M059J (cell line): ENCODE measurements at regions not wholly inside any gene's neighbourhood (a gene's known extent, or its start where the extent isn't known, plus 50 kb on each side); places are given as distances from the start of the nearest gene placed in this dataset.
"Not testable (repeated sequence)": the region's sequence is repeated elsewhere in the genome, so short reads cannot be mapped to it uniquely, and the experiment has no call there.

Source experiments
- DNase-seq: peaks from one replicate; pipeline ENCODE4 v3.0.0-alpha.2; 2012; ENCODE audit warnings: low read depth

GRCh38 chr6:96276305-96276704, 245.3 kb upstream of the UFL1 start:
- no peak for DNase-seq

- DNase-seq: no peak
These were observed 244.8 kb upstream of the UFL1 start for GRCh38 chr6:96276856-96277255.

GRCh38 chr6:96279084-96279483, 242.5 kb upstream of the UFL1 start:
- no peak for DNase-seq

- DNase-seq: no peak
These were observed 235.1 kb upstream of the UFL1 start for GRCh38 chr6:96286503-96286902.

GRCh38 chr6:96299525-96299924, 222.1 kb upstream of the UFL1 start:
- DNase-seq: no peak

GRCh38 chr6:96301023-96301422, 220.6 kb upstream of the UFL1 start:
- no peak for DNase-seq

- no peak for DNase-seq
These were observed 219.8 kb upstream of the UFL1 start for GRCh38 chr6:96301781-96302180.

GRCh38 chr6:96302991-96303390, 218.6 kb upstream of the UFL1 start:
- no peak for DNase-seq

GRCh38 chr6:96304997-96305396, 216.6 kb upstream of the UFL1 start:
- no peak for DNase-seq

GRCh38 chr6:96330884-96331283, 190.7 kb upstream of the UFL1 start:
- no peak for DNase-seq

- no peak for DNase-seq
These were observed 181.4 kb upstream of the UFL1 start for GRCh38 chr6:96340164-96340563.

- DNase-seq: no peak
These were observed 176.1 kb upstream of the UFL1 start for GRCh38 chr6:96345501-96345900.

- no peak for DNase-seq
These were observed 140.4 kb upstream of the UFL1 start for GRCh38 chr6:96381246-96381645.

GRCh38 chr6:96391776-96392360, 129.7 kb upstream of the UFL1 start:
- peak; percentile 2 for DNase-seq

GRCh38 chr6:96394727-96395126, 126.9 kb upstream of the UFL1 start:
- no peak for DNase-seq

- no peak for DNase-seq
These were observed 111.1 kb upstream of the UFL1 start for GRCh38 chr6:96410467-96410866.

- no peak for DNase-seq
These were observed 101.3 kb upstream of the UFL1 start for GRCh38 chr6:96420294-96420693.

GRCh38 chr6:96433950-96434349, 87.7 kb upstream of the UFL1 start:
- DNase-seq: no peak

GRCh38 chr6:96436398-96436797, 85.2 kb upstream of the UFL1 start:
- DNase-seq: no peak

- not testable (repeated sequence) for DNase-seq
These were observed 84.4 kb upstream of the UFL1 start for GRCh38 chr6:96437228-96437627.

- no peak for DNase-seq
These were observed 71.4 kb upstream of the UFL1 start for GRCh38 chr6:96450082-96450769.

- DNase-seq: no peak
These were observed 70.9 kb upstream of the UFL1 start for GRCh38 chr6:96450770-96451130.

- no peak for DNase-seq
These were observed 62.8 kb upstream of the UFL1 start for GRCh38 chr6:96458771-96459170.
